ENCODE measurements at regions not wholly inside any gene's neighbourhood (a gene's known extent, or its start where the extent isn't known, plus 50 kb on each side); places are given as distances from the start of the nearest gene placed in this dataset.

DNA sequence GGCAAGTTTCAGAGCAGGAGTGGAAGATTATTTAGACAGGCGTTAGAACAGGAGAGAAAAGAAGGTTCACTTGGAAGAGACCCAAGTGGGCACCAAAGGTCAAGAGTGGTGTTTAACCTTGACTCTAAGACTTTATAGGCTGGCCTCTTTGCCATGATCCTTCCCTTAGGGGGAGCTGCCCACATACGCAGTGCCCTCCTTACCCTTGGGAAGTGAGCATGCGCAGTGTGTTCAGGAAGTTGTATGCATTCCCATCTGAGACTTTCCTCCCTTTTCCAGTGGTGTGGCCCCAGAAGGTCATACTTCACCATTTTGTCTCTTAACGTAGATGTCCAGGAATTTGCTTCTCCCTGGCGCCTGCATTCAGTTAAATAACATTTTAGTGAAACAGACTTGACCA is 95.8 kb downstream of the CXCL12 start:
- Histone ChIP-seq H3K27me3 (replicated peaks) (no peaks in the 10 kb centered on the region), H3K27ac (no peak overlapping the region), H3K36me3 (replicated peaks) (no peaks in the 10 kb centered on the region), H3K4me3 (ENCODE audit: low read depth, low read length) (no peak overlapping the region)
- in situ Hi-C loops (cut with HindIII; ENCODE audit: low pct_ligation_motif_present, low sequenced_read_pairs) = no loop called here
- TF ChIP-seq, protein P1, sequence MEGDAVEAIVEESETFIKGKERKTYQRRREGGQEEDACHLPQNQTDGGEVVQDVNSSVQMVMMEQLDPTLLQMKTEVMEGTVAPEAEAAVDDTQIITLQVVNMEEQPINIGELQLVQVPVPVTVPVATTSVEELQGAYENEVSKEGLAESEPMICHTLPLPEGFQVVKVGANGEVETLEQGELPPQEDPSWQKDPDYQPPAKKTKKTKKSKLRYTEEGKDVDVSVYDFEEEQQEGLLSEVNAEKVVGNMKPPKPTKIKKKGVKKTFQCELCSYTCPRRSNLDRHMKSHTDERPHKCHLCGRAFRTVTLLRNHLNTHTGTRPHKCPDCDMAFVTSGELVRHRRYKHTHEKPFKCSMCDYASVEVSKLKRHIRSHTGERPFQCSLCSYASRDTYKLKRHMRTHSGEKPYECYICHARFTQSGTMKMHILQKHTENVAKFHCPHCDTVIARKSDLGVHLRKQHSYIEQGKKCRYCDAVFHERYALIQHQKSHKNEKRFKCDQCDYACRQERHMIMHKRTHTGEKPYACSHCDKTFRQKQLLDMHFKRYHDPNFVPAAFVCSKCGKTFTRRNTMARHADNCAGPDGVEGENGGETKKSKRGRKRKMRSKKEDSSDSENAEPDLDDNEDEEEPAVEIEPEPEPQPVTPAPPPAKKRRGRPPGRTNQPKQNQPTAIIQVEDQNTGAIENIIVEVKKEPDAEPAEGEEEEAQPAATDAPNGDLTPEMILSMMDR (IDR thresholded peaks at IDR 0.05; ENCODE audit: low read depth, low read length, missing control alignments) = no peak
- no peak for DNase-seq

DNA sequence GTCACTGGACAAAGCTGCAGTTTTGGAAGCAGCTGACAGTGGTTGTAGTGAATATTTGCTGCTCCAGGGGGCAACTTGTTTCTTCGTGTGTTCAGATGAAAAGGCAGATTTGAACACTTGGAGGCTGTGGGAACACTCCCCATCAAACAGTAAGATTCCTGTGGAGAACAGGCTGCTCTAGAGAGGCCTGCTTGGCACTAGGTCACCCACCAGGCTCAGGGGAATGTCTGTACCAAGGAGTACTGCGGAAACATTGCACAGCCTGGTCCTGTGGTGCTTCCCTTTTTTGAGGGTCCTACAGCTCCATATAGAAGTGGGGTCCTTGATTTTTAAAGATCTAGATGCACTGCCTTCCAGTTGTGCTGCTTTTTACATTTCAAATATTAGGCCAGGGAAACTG is 97.5 kb downstream of the CXCL12 start:
- TF ChIP-seq, protein P1 (IDR thresholded peaks at IDR 0.05; ENCODE audit: low read depth, low read length, missing control alignments) = no peak
- no peak for DNase-seq
- in situ Hi-C loops (cut with HindIII; ENCODE audit: low pct_ligation_motif_present, low sequenced_read_pairs) = no loop called here

DNA sequence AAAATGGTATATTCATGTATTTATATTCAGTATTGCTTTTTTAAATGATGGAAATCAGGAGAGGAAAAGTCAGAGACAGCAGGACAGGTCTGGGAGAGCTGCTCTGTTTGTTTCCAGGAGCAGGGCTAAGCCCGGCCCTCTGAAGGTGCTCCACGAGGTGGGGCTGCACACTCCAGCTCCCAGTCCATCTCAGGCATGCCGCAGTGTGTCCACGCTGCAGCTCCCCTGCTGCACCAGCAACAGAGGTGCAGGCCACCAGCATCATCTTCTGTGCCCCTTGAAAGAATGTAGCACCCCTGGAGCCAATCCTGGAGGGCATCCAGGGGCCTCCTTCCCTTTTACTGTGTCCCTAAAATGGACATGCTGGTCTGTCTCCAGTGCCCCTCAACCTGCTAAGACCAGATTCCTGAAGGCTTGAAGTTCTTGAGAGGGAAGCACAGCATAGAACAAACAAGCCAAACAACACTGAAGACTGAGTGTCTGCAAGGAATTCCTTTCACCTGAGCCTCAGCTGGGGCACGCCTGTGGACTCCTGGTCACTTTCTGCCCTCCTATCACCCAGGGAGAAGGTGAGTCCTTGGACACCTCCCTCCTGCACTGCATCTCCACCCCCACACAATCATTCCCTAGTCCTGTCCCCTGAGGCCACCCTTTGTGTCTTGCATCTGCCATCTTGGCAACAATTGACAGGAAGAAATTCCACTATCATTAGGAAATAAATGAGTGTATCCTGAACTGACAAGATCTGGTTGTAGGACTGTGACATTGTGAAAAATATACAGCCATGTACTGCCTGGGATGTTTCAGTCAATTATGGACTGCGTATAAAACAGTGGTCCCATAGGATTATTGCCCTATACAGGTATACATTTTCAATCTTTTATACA is 100.5 kb downstream of the CXCL12 start:
- Histone ChIP-seq H3K27me3 (replicated peaks) (no peaks in the 10 kb centered on the region), H3K4me3 (ENCODE audit: low read depth, low read length) (no peak overlapping the region), H3K36me3 (replicated peaks) (no peaks in the 10 kb centered on the region), H3K27ac (no peak overlapping the region)
- no peak for DNase-seq
- TF ChIP-seq, protein P1 (IDR thresholded peaks at IDR 0.05; ENCODE audit: low read depth, low read length, missing control alignments) = no peak
- in situ Hi-C loops (cut with HindIII; ENCODE audit: low pct_ligation_motif_present, low sequenced_read_pairs) = no loop called here

More for the DNA sequence above, 97.5 kb downstream of the CXCL12 start:
- Histone ChIP-seq H3K4me3 (ENCODE audit: low read depth, low read length) (no peak overlapping the region), H3K27me3 (replicated peaks) (no peaks in the 10 kb centered on the region), H3K27ac (no peak overlapping the region), H3K36me3 (replicated peaks) (no peaks in the 10 kb centered on the region)

DNA sequence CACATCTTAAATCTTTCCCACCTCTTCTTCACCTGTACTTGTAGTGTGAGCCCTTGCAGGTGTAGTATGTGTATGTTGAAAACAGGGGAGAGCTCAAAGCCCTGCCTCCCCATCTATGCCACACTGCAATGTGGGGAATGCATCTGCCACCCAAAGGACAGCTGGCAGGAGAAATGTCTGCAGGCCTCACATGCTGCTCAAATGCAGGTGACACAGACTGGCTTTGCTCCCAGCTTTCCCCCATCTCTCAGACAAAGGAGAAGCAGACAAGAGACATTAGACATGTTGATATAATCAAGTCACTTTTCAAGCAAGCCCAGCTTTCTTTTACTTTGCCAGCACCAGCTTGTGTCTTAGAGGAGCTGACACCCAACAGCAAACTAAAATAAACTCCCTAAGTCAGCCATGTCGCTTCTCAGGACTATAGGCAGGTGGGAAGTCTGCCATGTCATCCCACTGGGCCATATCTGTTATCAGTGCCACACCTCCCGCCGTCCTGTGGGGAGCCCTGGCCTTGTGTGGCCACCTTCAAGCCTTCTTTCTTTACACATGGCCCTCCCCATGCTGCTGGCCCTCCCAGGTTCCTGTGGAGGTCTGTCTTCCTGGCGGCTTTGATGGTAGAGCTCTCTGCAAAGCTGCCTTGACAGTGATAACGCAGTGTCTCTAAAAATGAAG is 102.1 kb downstream of the CXCL12 start:
- TF ChIP-seq, protein P1 (IDR thresholded peaks at IDR 0.05; ENCODE audit: low read depth, low read length, missing control alignments) = no peak
- Histone ChIP-seq H3K4me3 (ENCODE audit: low read depth, low read length) (no peak overlapping the region), H3K27me3 (replicated peaks) (no peaks in the 10 kb centered on the region), H3K36me3 (replicated peaks) (no peaks in the 10 kb centered on the region), H3K27ac (no peak overlapping the region)
- DNase-seq = no peak
- in situ Hi-C loops (cut with HindIII; ENCODE audit: low pct_ligation_motif_present, low sequenced_read_pairs) = no loop called here

GRCh38 chr10:44281662-44282061 is 103.2 kb downstream of the CXCL12 start:
- TF ChIP-seq, protein P1 (IDR thresholded peaks at IDR 0.05; ENCODE audit: low read depth, low read length, missing control alignments) = no peak
- no peaks in the 10 kb centered on the region for H3K36me3 ChIP-seq (replicated peaks)
- no peak overlapping the region for H3K4me3 ChIP-seq (ENCODE audit: low read depth, low read length)
- no peak overlapping the region for H3K27ac ChIP-seq
- DNase-seq = no peak
- no peaks in the 10 kb centered on the region for H3K27me3 ChIP-seq (replicated peaks)
- in situ Hi-C loops (cut with HindIII; ENCODE audit: low pct_ligation_motif_present, low sequenced_read_pairs) = no loop called here

All from brain microvascular endothelial cell (primary cell).